ENCODE measurements at regions not wholly inside any gene's neighbourhood (a gene's known extent, or its start where the extent isn't known, plus 50 kb on each side); places are given as distances from the start of the nearest gene placed in this dataset.
"Not testable (repeated sequence)": the region's sequence is repeated elsewhere in the genome, so short reads cannot be mapped to it uniquely, and the experiment has no call there.

GRCh38 chr9:42806674-42807073, 623.2 kb downstream of the SPATA31A6 start:
- peak in 1 of 2 donors; percentile 36 for TF ChIP-seq CTCF (IDR thresholded peaks at IDR 0.05)
- not testable (repeated sequence) for TF ChIP-seq POLR2AphosphoS5 (IDR thresholded peaks at IDR 0.05)
